K562 (cell line): ENCODE measurements at regions not wholly inside any gene's neighbourhood (a gene's known extent, or its start where the extent isn't known, plus 50 kb on each side); places are given as distances from the start of the nearest gene placed in this dataset.

Experiments used
- CHD7 ChIP-seq: fragments of 200-600 bp; sonication (generic); IDR thresholded peaks from one replicate; pipeline ENCODE4 v1.6.1; 2012; ENCODE audit warnings: mild to moderate bottlenecking, low read depth, low read length, inconsistent platforms
- TEAD4 ChIP-seq, 2 experiments: sonication (generic) in 1 of 2; formaldehyde crosslinking in 1 of 2; IDR thresholded peaks; 2 replicates each; pipeline versions ENCODE4 v1.6.1 to v1.8.0; 2012 to 2022; ENCODE audit warnings: borderline replicate concordance in 1 of 2, inconsistent platforms in 1 of 2, low read length in 1 of 2, mild to moderate bottlenecking in 1 of 2, missing genetic modification reagents in 1 of 2
- XRCC4 ChIP-seq: IDR thresholded peaks from one replicate; pipeline ENCODE4 v1.6.1; 2011; ENCODE audit not compliant: insufficient read depth, insufficient read length; ENCODE audit errors: extremely low read depth
- TF ChIP-seq, protein P1 (sequence below), 2 experiments: IDR thresholded peaks in 1 of 2; conservative IDR thresholded peaks in 1 of 2; 2 replicates each; pipeline ENCODE4 v1.6.1; 2016; ENCODE audit warnings: low read depth in 2 of 2, mild to moderate bottlenecking in 1 of 2, missing compliant biosample characterization in 1 of 2, missing genetic modification characterization in 1 of 2, moderate library complexity in 1 of 2

GRCh38 chr16:73707863-73708262 lies 588.8 kb upstream of the PSMD7 start (continued):
- TF ChIP-seq, protein P1, sequence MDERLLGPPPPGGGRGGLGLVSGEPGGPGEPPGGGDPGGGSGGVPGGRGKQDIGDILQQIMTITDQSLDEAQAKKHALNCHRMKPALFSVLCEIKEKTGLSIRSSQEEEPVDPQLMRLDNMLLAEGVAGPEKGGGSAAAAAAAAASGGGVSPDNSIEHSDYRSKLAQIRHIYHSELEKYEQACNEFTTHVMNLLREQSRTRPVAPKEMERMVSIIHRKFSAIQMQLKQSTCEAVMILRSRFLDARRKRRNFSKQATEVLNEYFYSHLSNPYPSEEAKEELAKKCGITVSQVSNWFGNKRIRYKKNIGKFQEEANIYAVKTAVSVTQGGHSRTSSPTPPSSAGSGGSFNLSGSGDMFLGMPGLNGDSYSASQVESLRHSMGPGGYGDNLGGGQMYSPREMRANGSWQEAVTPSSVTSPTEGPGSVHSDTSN (CRISPR knock-in tag; IDR thresholded peaks at IDR 0.05; ENCODE audit: low read depth) = no peak
- TF ChIP-seq, protein P1 (tag; conservative IDR thresholded peaks at IDR 0.05; ENCODE audit: low read depth) = no peak
- TF ChIP-seq XRCC4 (no peak), TEAD4 (IDR thresholded peaks at IDR 0.05; ENCODE audit: low read length) (no peak), TEAD4 (CRISPR knock-in tag; IDR thresholded peaks at IDR 0.05; ENCODE audit: borderline replicate concordance) (no peak), CHD7 (no peak)
